ENCODE measurements at regions not wholly inside any gene's neighbourhood (a gene's known extent, or its start where the extent isn't known, plus 50 kb on each side); places are given as distances from the start of the nearest gene placed in this dataset.

DNA sequence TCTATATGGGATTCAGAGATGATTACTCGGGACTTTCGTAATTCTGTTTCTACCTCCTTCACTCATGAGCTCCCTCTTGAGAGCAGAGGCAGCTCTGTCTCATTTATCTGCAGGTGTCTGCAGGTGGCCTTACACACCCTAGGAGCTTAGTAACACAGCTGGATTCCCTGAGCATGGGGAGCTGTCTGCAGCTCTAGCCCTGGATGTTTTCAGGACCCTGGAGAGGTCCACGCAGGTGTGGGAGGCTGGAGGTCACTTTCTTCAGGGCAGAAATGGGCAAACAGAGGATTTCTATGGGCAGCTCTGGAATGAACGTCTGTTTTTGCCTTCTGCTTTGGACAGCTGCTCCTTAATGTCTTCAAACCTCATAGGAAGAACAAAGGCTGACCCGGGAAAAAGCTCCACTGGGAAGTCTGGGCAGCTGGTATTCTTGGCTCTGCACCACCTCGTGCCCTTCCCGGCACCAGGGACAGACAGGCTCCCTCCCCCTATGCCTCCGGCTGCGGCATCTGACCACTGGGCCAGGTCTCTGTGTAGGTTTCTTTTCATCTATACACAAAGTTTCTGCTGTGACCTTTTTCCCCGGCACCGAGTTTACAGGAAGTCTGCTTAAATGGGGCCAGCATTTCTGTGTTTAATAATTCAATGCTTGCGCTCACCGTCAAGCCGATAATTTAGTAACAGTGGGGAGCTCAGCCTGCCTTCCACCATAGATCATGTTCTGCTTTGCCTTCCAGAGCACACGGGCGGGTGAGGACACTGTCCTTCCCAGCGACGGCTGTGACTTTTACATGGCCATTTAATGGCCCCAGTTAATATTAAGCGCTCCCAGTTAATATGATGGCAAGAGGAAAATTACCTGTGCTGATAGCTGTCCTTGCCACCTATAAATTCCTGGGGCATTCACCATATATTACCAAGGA lies 320.2 kb upstream of the SFSWAP start:
- TF ChIP-seq, protein P1, sequence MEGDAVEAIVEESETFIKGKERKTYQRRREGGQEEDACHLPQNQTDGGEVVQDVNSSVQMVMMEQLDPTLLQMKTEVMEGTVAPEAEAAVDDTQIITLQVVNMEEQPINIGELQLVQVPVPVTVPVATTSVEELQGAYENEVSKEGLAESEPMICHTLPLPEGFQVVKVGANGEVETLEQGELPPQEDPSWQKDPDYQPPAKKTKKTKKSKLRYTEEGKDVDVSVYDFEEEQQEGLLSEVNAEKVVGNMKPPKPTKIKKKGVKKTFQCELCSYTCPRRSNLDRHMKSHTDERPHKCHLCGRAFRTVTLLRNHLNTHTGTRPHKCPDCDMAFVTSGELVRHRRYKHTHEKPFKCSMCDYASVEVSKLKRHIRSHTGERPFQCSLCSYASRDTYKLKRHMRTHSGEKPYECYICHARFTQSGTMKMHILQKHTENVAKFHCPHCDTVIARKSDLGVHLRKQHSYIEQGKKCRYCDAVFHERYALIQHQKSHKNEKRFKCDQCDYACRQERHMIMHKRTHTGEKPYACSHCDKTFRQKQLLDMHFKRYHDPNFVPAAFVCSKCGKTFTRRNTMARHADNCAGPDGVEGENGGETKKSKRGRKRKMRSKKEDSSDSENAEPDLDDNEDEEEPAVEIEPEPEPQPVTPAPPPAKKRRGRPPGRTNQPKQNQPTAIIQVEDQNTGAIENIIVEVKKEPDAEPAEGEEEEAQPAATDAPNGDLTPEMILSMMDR (IDR thresholded peaks at IDR 0.05), result no peak
- no peak for TF ChIP-seq POLR2A (IDR thresholded peaks at IDR 0.05)

Measured in esophagus squamous epithelium (tissue), 4 donors.